GM12891 (cell line): ENCODE measurements at regions not wholly inside any gene's neighbourhood (a gene's known extent, or its start where the extent isn't known, plus 50 kb on each side); places are given as distances from the start of the nearest gene placed in this dataset.
"Not testable (repeated sequence)": the region's sequence is repeated elsewhere in the genome, so short reads cannot be mapped to it uniquely, and the experiment has no call there.

Experiments
- PAX5 ChIP-seq: IDR thresholded peaks from 2 replicates; pipeline ENCODE4 v1.6.1; 2011; ENCODE audit warnings: low read length, moderate library complexity, mild to moderate bottlenecking; ENCODE audit not compliant: insufficient read depth, severe bottlenecking
- POLR2A ChIP-seq: IDR thresholded peaks from 2 replicates; pipeline ENCODE4 v1.6.1; 2011; ENCODE audit warnings: low read depth, low read length, control low read depth
- POLR2AphosphoS5 ChIP-seq: IDR thresholded peaks from 2 replicates; pipeline ENCODE4 v1.6.1; 2011; ENCODE audit warnings: low read depth, low read length, control low read depth
- POU2F2 ChIP-seq: IDR thresholded peaks from 2 replicates; pipeline ENCODE4 v1.6.1; 2011; ENCODE audit warnings: low read depth, mild to moderate bottlenecking, control low read depth, low read length, moderate library complexity
- SPI1 ChIP-seq: IDR thresholded peaks from 2 replicates; pipeline ENCODE4 v1.6.1; 2011; ENCODE audit warnings: low read depth, low read length, control low read depth
- TAF1 ChIP-seq: IDR thresholded peaks from 2 replicates; pipeline ENCODE4 v1.6.1; 2011; ENCODE audit warnings: low read depth, low read length, control low read depth

DNA sequence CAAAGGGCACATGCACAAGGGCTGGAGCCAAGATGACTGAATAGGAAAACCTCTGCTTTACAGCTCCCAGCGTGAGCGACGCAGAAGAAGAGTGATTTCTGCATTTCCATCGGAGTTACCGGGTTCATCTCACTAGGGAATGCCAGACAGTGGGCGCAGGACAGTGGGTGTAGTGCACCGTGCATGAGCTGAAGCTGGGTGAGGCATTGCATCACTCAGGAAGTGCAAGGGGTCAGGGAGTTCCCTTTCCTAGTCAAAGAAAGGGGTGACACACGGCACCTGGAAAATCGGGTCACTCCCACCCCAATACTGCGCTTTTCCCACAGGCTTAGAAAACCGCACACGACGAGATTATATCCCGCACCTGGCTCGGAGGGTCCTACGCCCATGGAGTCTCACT is 64.5 kb upstream of the HTR1E start:
- not testable (repeated sequence) for TF ChIP-seq POLR2A, SPI1, POLR2AphosphoS5, POU2F2, TAF1, PAX5
